ENCODE measurements at regions not wholly inside any gene's neighbourhood (a gene's known extent, or its start where the extent isn't known, plus 50 kb on each side); places are given as distances from the start of the nearest gene placed in this dataset.
"Not testable (repeated sequence)": the region's sequence is repeated elsewhere in the genome, so short reads cannot be mapped to it uniquely, and the experiment has no call there.

DNA sequence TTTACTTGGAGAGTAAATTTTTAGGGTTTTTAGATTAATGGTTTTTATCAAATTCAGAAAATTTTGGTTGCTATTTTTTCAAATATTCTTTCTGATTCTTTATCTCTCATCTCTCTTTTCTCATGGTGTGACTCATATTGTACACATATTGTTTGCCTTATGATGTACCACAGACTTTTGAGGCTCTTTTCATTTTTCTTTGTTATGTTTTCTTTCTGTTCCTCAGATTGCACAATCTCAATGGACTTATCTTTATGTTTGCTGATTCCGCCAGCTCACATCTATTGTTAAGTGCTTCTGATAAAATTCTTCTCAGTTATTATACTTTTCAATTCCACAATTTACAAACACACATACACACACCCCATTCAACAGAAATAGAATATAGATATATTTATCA, 168.2 kb upstream of the IGFBP3 start:
- 89 to 97% (median 92%) methylated on average over 1 of the region's 1 CpG for WGBS, 4 donors
- H3K36me3 ChIP-seq: no peaks in the 10 kb centered on the region
- H3K4me1 ChIP-seq: no peaks in the 10 kb centered on the region
- no peaks in the 10 kb centered on the region for H3K27me3 ChIP-seq
- no peak for TF ChIP-seq POLR2A (IDR thresholded peaks at IDR 0.05)
- no peak for TF ChIP-seq CTCF (IDR thresholded peaks at IDR 0.05)
- no peak overlapping the region for H3K27ac ChIP-seq
- no peak overlapping the region for H3K4me3 ChIP-seq
- H3K9me3 ChIP-seq: peaks cover 0 to 26% (median 0%) of the 10 kb centered on the region in 12 donors
- DNase-seq (no peak), ATAC-seq (no peak)
- intact Hi-C loops (cut with DNase I): no loop called here

- H3K36me3 ChIP-seq; ATAC-seq; H3K27ac ChIP-seq; H3K4me1 ChIP-seq; H3K4me3 ChIP-seq; H3K27me3 ChIP-seq; DNase-seq; intact Hi-C loops (cut with DNase I): not testable (repeated sequence)
- 93 to 100% (median 98%) methylated on average over 2 of the region's 2 CpGs for WGBS, 4 donors
- H3K9me3 ChIP-seq: peaks cover 0 to 26% (median 0%) of the 10 kb centered on the region in 12 donors
These were observed 167.4 kb upstream of the IGFBP3 start for GRCh38 chr7:46088486-46088885.

DNA sequence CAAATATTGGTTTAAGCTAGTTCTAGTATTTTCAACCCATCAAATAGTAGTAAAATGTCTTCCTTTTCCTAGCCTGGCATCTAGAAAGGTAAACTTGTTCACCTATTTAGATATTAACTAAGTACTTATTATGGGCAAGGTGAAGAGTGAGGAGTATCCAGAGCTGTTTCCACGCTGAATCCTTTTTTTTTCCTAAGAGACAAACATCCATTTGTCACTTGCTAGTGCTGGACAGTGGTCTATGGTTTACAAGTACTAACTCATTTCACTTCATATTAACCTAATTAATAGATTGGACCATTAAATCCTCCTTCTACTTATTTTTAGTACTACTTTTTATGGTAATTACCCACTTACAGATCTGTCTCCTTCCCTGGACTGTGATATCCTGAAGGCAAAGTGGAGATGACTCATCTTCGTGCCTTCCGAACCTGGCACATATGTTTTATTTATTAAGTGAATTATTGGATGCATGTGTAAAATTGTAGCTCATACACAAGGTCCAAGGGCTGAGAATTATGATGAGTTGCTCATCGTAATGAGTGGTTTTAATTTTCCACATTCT, 159.6 kb upstream of the IGFBP3 start:
- no peak for DNase-seq
- no peaks in the 10 kb centered on the region for H3K4me1 ChIP-seq
- peaks cover 0 to 4% (median 0%) of the 10 kb centered on the region in 12 donors for H3K9me3 ChIP-seq
- H3K4me3 ChIP-seq: no peak overlapping the region
- TF ChIP-seq CTCF (IDR thresholded peaks at IDR 0.05) (no peak), POLR2A (IDR thresholded peaks at IDR 0.05) (no peak)
- 74 to 83% (median 77%) methylated on average over 4 of the region's 4 CpGs for WGBS, 4 donors
- H3K27me3 ChIP-seq: no peaks in the 10 kb centered on the region
- H3K27ac ChIP-seq: no peak overlapping the region
- intact Hi-C loops (cut with DNase I): no loop called here
- no peak for ATAC-seq
- H3K36me3 ChIP-seq: no peaks in the 10 kb centered on the region

- WGBS, 4 donors: 81 to 90% (median 89%) methylated on average over 2 of the region's 2 CpGs
- no peaks in the 10 kb centered on the region for H3K36me3 ChIP-seq
- peaks cover 0 to 4% (median 0%) of the 10 kb centered on the region in 12 donors for H3K9me3 ChIP-seq
- ATAC-seq (no peak), DNase-seq (no peak)
- intact Hi-C loops (cut with DNase I): no loop called here
- H3K27me3 ChIP-seq: no peaks in the 10 kb centered on the region
- H3K4me1 ChIP-seq: no peaks in the 10 kb centered on the region
- no peak for TF ChIP-seq POLR2A (IDR thresholded peaks at IDR 0.05)
- no peak for TF ChIP-seq CTCF (IDR thresholded peaks at IDR 0.05)
- H3K27ac ChIP-seq: no peak overlapping the region
- no peak overlapping the region for H3K4me3 ChIP-seq
These were observed 158.3 kb upstream of the IGFBP3 start for GRCh38 chr7:46079421-46079820.

DNA sequence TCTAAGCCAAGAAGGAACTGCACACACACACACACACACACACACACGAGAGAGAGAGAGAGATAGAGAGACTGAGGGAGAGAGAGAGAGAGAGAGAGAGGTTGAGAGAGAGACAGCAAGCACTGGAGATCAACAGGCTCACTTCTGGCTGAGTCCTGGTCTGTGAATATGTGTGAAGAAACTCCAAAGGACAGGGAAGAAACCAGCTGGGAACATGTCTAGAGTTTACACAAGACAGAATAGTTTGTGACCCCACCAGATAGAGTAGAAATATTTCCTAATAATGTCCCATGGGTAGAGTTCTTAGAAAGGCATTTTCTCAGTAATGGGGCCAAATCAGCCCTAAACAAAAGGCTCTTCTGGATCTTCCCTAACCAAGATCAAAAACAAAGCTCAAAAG, 155.5 kb upstream of the IGFBP3 start:
- WGBS, 4 donors: 18 to 36% (median 30%) methylated on average over 1 of the region's 1 CpG
- ATAC-seq (no peak), DNase-seq (no peak)
- H3K4me3 ChIP-seq: no peak overlapping the region
- peaks cover 0 to 5% (median 0%) of the 10 kb centered on the region in 12 donors for H3K4me1 ChIP-seq
- no peaks in the 10 kb centered on the region for H3K27me3 ChIP-seq
- H3K36me3 ChIP-seq: no peaks in the 10 kb centered on the region
- H3K27ac ChIP-seq: no peak overlapping the region
- H3K9me3 ChIP-seq: peaks cover 0 to 4% (median 0%) of the 10 kb centered on the region in 12 donors
- TF ChIP-seq CTCF (IDR thresholded peaks at IDR 0.05): no peak
- TF ChIP-seq POLR2A (IDR thresholded peaks at IDR 0.05): no peak
- intact Hi-C loops (cut with DNase I): no loop called here

Data from heart left ventricle (tissue), 16 donors.